OCI-LY1 (cell line): ENCODE measurements at regions not wholly inside any gene's neighbourhood (a gene's known extent, or its start where the extent isn't known, plus 50 kb on each side); places are given as distances from the start of the nearest gene placed in this dataset.

ENCODE experiments used
- H2AFZ ChIP-seq: fragments of 200-600 bp; sonication (generic), shearing (Covaris generic); 2 replicates; pipeline ENCODE4 v1.6.0; 2014; ENCODE audit warnings: antibody characterized with exemption, mild to moderate bottlenecking, low read length
- H3F3A ChIP-seq: fragments of 200-600 bp; sonication (generic), shearing (Covaris generic); 2 replicates; pipeline ENCODE4 v1.6.0; 2014; ENCODE audit warnings: mild to moderate bottlenecking, antibody characterized with exemption, low read length, moderate library complexity; ENCODE audit not compliant: insufficient read depth
- H3K27ac ChIP-seq: fragments of 200-600 bp; sonication (generic); 2 replicates; pipeline ENCODE4 v1.5.1; 2014; ENCODE audit warnings: low read length, mixed run types, mild to moderate bottlenecking, low read depth; ENCODE audit not compliant: poor library complexity, severe bottlenecking
- H3K27me3 ChIP-seq: fragments of 200-600 bp; sonication (generic); 2 replicates; pipeline ENCODE4 v1.6.0; 2014; ENCODE audit warnings: antibody characterized with exemption, mild to moderate bottlenecking, low read length, moderate library complexity; ENCODE audit not compliant: insufficient read depth
- H3K36me3 ChIP-seq: fragments of 200-600 bp; sonication (generic); 2 replicates; pipeline ENCODE4 v1.6.1; 2014; ENCODE audit warnings: mild to moderate bottlenecking, antibody characterized with exemption, low read length, moderate library complexity, mixed read lengths; ENCODE audit not compliant: insufficient read depth
- H3K4me1 ChIP-seq: fragments of 200-600 bp; sonication (generic); 2 replicates; pipeline ENCODE4 v1.5.1; 2014; ENCODE audit warnings: mild to moderate bottlenecking, low read length, moderate library complexity; ENCODE audit not compliant: insufficient read depth, severe bottlenecking
- H3K4me2 ChIP-seq: fragments of 200-600 bp; sonication (generic), shearing (Covaris generic); 2 replicates; pipeline ENCODE4 v1.6.1; 2014; ENCODE audit warnings: low read length
- H3K4me3 ChIP-seq: fragments of 200-600 bp; sonication (generic); 2 replicates; pipeline ENCODE4 v1.5.1; 2014; ENCODE audit warnings: low read length, low read depth, mild to moderate bottlenecking, mixed read lengths; ENCODE audit not compliant: poor library complexity, severe bottlenecking
- H3K79me2 ChIP-seq: fragments of 200-600 bp; shearing (Covaris generic); 2 replicates; pipeline ENCODE4 v1.6.1; 2016; ENCODE audit warnings: mixed run types, low read length, mixed read lengths; ENCODE audit not compliant: insufficient read depth
- H3K9ac ChIP-seq: fragments of 200-600 bp; sonication (generic), shearing (Covaris generic); 2 replicates; pipeline ENCODE4 v1.6.1; 2014; ENCODE audit warnings: mild to moderate bottlenecking, low read length, mixed read lengths
- H3K9me2 ChIP-seq: fragments of 200-600 bp; sonication (generic), shearing (Covaris generic); 2 replicates; pipeline ENCODE4 v1.6.1; 2014; ENCODE audit warnings: low read depth, mild to moderate bottlenecking, low read length, mixed read lengths
- H3K9me3 ChIP-seq: fragments of 200-600 bp; shearing (Covaris generic); 2 replicates; pipeline ENCODE4 v1.6.1; 2014; ENCODE audit warnings: low read length, mixed read lengths
- H4K20me1 ChIP-seq: fragments of 200-600 bp; sonication (generic), shearing (Covaris generic); 2 replicates; pipeline ENCODE4 v1.6.0; 2016; ENCODE audit warnings: mild to moderate bottlenecking, low read length; ENCODE audit not compliant: insufficient read depth
- CTCF ChIP-seq: fragments of 200-600 bp; sonication (generic), shearing (Covaris generic); IDR thresholded peaks from 2 replicates; pipeline ENCODE4 v1.5.1; 2017; ENCODE audit warnings: mild to moderate bottlenecking, antibody characterized with exemption, low read length, moderate library complexity, mixed read lengths
- EZH2 ChIP-seq: fragments of 200-600 bp; sonication (generic), shearing (Covaris generic); IDR thresholded peaks from 2 replicates; pipeline ENCODE4 v1.8.0; 2017; ENCODE audit warnings: borderline replicate concordance, mixed run types, mild to moderate bottlenecking, antibody characterized with exemption, low read length, moderate library complexity, mixed read lengths

GRCh38 chr15:96783746-96784145 is 453.2 kb downstream of the NR2F2 start:
- no peak overlapping the region for H2AFZ ChIP-seq
- H4K20me1 ChIP-seq = no peaks in the 10 kb centered on the region
- H3K9me3 ChIP-seq = no peaks in the 10 kb centered on the region
- no peaks in the 10 kb centered on the region for H3K27me3 ChIP-seq
- H3K4me3 ChIP-seq = no peak overlapping the region
- TF ChIP-seq EZH2 = no peak
- TF ChIP-seq CTCF = no peak
- H3F3A ChIP-seq = no peaks in the 10 kb centered on the region
- no peaks in the 10 kb centered on the region for H3K9me2 ChIP-seq
- no peak overlapping the region for H3K9ac ChIP-seq
- no peaks in the 10 kb centered on the region for H3K79me2 ChIP-seq
- H3K36me3 ChIP-seq = no peaks in the 10 kb centered on the region
- no peaks in the 10 kb centered on the region for H3K4me1 ChIP-seq
- H3K27ac ChIP-seq = no peak overlapping the region
- H3K4me2 ChIP-seq = no peak overlapping the region

DNA sequence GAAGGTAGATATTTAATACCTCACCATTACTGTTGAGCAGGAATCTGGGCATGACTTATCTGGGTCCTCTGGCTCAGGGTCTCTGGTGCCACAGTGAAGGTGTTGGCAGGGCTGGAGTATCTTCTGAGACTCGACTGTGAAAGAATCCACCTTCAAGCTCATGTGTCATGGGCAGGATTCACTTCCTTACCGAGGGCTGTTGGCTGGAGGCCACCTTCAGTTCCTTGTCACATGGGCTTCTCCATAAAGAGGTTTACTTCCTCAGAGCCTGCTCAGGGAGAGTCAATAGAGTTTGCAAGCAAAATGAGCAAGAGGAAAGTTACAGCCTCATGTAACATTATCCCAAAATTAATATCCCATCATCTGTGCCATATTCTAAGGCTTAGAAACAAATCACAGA is 459.5 kb downstream of the NR2F2 start:
- Histone ChIP-seq H3K4me2 (no peak overlapping the region), H3K79me2 (no peaks in the 10 kb centered on the region)
- TF ChIP-seq EZH2 (no peak), CTCF (no peak)

GRCh38 chr15:96792216-96792615 is 461.7 kb downstream of the NR2F2 start:
- H3K4me1 ChIP-seq = no peaks in the 10 kb centered on the region
- H3K79me2 ChIP-seq = no peaks in the 10 kb centered on the region
- no peaks in the 10 kb centered on the region for H3K9me2 ChIP-seq
- no peak overlapping the region for H2AFZ ChIP-seq
- H3K36me3 ChIP-seq = no peaks in the 10 kb centered on the region
- no peaks in the 10 kb centered on the region for H3K27me3 ChIP-seq
- no peak overlapping the region for H3K4me2 ChIP-seq
- H3F3A ChIP-seq = no peaks in the 10 kb centered on the region
- no peak overlapping the region for H3K9ac ChIP-seq
- TF ChIP-seq CTCF (no peak), EZH2 (no peak)
- H3K9me3 ChIP-seq = no peaks in the 10 kb centered on the region
- H3K4me3 ChIP-seq = no peak overlapping the region
- no peaks in the 10 kb centered on the region for H4K20me1 ChIP-seq
- no peak overlapping the region for H3K27ac ChIP-seq

More for the DNA sequence above, 459.5 kb downstream of the NR2F2 start:
- H3K4me1 ChIP-seq = no peaks in the 10 kb centered on the region
- no peaks in the 10 kb centered on the region for H3K27me3 ChIP-seq
- H3K4me3 ChIP-seq = no peak overlapping the region
- no peaks in the 10 kb centered on the region for H4K20me1 ChIP-seq
- H3K9me2 ChIP-seq = no peaks in the 10 kb centered on the region
- no peaks in the 10 kb centered on the region for H3K9me3 ChIP-seq
- H3K36me3 ChIP-seq = no peaks in the 10 kb centered on the region
- H3F3A ChIP-seq = no peaks in the 10 kb centered on the region
- no peak overlapping the region for H3K9ac ChIP-seq
- no peak overlapping the region for H3K27ac ChIP-seq
- no peak overlapping the region for H2AFZ ChIP-seq
